ENCODE measurements at regions not wholly inside any gene's neighbourhood (a gene's known extent, or its start where the extent isn't known, plus 50 kb on each side); places are given as distances from the start of the nearest gene placed in this dataset.

GRCh38 chr5:114948986-114949621, 220.6 kb downstream of the TRIM36 start:
- TF ChIP-seq, protein P1, sequence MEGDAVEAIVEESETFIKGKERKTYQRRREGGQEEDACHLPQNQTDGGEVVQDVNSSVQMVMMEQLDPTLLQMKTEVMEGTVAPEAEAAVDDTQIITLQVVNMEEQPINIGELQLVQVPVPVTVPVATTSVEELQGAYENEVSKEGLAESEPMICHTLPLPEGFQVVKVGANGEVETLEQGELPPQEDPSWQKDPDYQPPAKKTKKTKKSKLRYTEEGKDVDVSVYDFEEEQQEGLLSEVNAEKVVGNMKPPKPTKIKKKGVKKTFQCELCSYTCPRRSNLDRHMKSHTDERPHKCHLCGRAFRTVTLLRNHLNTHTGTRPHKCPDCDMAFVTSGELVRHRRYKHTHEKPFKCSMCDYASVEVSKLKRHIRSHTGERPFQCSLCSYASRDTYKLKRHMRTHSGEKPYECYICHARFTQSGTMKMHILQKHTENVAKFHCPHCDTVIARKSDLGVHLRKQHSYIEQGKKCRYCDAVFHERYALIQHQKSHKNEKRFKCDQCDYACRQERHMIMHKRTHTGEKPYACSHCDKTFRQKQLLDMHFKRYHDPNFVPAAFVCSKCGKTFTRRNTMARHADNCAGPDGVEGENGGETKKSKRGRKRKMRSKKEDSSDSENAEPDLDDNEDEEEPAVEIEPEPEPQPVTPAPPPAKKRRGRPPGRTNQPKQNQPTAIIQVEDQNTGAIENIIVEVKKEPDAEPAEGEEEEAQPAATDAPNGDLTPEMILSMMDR (IDR thresholded peaks at IDR 0.05; ENCODE audit: insufficient read depth, low read length, poor library complexity, severe bottlenecking): no peak
- TF ChIP-seq EZH2phosphoT487 (conservative IDR thresholded peaks at IDR 0.05; ENCODE audit: low read length): no peak

Data from SU-DHL-6 (cell line).